ENCODE measurements at regions not wholly inside any gene's neighbourhood (a gene's known extent, or its start where the extent isn't known, plus 50 kb on each side); places are given as distances from the start of the nearest gene placed in this dataset.

DNA sequence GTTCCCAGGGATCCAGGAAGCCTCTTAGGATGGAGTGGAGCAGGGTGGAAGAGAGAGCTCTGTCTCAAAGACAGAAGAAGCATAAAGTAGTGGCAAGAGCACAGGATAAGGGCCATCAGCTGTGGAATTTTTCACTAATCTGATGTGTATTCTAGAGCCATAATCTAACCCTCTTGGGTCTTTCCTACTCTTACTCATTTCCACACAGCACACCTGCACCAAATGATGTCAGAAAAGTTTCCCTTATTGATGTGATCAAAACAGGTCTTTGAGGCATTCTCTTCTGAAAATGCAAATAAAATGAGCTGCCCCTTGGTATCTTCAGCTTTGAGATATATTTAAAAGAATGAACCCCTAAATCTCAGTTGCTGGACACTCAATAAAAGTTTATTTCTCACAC lies 415.1 kb upstream of the CHST9 start:
- Histone ChIP-seq H3K36me3 (no peaks in the 10 kb centered on the region), H3K27ac (replicated peaks in 1 of 4) (no peak overlapping the region), H3K9me3 (peaks cover 0 to 4% (median 0%) of the 10 kb centered on the region in 4 donors), H3K27me3 (no peaks in the 10 kb centered on the region), H3K4me3 (no peak overlapping the region), H3K4me1 (no peaks in the 10 kb centered on the region)
- no peak for TF ChIP-seq POLR2A (IDR thresholded peaks at IDR 0.05; ENCODE audit: low read depth)
- no peak for TF ChIP-seq EP300 (IDR thresholded peaks at IDR 0.05)
- DNase-seq (ENCODE audit: extremely low spot score): no peak
- intact Hi-C loops (cut with DNase I): no loop called here

DNA sequence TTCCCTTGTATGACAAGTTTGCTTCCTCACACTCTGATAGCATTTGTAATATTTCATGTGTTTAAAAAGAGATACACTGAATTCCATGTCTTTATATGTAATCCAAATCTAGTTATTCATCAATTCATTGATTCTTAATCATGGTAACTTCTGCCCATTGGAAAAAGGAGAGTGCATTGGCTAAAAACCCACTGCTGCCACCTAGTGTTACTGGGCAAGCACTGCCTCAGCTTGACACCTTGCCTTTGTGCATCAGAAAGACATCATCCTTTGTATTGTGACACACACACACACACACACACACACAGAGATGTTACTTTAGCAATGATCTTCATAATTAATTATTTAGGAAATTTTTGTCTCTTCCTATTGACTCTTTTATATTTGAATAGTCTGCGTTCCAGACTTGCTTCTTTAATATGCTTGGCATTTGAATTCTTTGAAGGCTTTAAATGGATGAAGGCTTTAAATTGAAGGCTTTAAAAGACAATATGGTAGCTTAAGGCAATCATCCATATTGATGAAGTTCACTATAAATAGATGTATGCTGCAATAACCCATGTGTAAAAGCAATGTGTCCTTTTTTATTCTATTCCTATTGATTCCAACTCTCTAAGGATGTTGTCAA lies 414.2 kb upstream of the CHST9 start:
- intact Hi-C loops (cut with DNase I): loop anchor here (5.0 kb wide), 2 partner anchors 237 to 582 kb away; no protein-coding TSS in a partner anchor

DNA sequence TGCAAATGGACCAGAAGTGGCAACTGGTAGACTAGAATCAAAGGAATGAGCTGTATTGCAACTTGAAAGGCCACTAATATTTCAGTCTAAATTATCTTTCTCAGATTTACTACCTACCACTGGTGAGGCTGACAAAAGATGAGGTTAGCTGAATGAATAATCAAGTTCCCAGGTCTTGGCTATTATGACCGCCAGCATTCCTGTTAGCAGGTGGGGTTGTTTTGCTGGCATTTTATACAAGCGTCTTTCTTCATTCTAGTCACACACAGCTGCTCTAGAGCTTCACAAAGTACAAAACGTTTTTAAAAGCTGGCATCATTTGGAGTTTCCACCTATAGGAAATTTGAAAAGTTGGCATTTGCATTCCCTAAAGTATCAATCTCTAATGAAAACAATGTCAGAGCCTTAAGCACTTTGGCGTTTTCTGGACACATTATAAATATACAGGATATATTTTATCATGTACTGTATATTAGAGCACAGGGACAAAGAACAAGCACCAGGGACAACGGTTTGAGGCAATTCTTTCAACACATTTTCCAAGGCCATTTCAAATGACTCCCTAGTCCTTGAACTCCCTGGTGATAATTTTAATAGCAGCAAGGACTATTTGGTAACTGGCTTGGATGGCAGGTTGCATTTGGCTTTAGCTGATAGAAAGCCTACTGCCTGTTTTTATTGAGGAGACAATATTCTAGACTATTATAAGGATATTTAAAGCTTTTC lies 410.2 kb upstream of the CHST9 start:
- H3K27ac ChIP-seq (replicated peaks in 1 of 4): no peak overlapping the region
- H3K4me1 ChIP-seq: no peaks in the 10 kb centered on the region
- H3K36me3 ChIP-seq: no peaks in the 10 kb centered on the region
- no peak for TF ChIP-seq EP300 (IDR thresholded peaks at IDR 0.05)
- no peak for TF ChIP-seq POLR2A (IDR thresholded peaks at IDR 0.05; ENCODE audit: low read depth)
- TF ChIP-seq, protein P1, sequence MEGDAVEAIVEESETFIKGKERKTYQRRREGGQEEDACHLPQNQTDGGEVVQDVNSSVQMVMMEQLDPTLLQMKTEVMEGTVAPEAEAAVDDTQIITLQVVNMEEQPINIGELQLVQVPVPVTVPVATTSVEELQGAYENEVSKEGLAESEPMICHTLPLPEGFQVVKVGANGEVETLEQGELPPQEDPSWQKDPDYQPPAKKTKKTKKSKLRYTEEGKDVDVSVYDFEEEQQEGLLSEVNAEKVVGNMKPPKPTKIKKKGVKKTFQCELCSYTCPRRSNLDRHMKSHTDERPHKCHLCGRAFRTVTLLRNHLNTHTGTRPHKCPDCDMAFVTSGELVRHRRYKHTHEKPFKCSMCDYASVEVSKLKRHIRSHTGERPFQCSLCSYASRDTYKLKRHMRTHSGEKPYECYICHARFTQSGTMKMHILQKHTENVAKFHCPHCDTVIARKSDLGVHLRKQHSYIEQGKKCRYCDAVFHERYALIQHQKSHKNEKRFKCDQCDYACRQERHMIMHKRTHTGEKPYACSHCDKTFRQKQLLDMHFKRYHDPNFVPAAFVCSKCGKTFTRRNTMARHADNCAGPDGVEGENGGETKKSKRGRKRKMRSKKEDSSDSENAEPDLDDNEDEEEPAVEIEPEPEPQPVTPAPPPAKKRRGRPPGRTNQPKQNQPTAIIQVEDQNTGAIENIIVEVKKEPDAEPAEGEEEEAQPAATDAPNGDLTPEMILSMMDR (IDR thresholded peaks at IDR 0.05): no peak
- no peak for TF ChIP-seq POLR2AphosphoS5 (IDR thresholded peaks at IDR 0.05)
- intact Hi-C loops (cut with DNase I): loop anchor here (5.0 kb wide), 2 partner anchors 233 to 578 kb away; no protein-coding TSS in a partner anchor
- H3K27me3 ChIP-seq: peaks cover 0 to 4% (median 0%) of the 10 kb centered on the region in 4 donors
- H3K4me3 ChIP-seq: no peak overlapping the region
- H3K9me3 ChIP-seq: no peaks in the 10 kb centered on the region
- no peak for DNase-seq (ENCODE audit: extremely low spot score)
- 57% methylated on average over 5 of the region's 5 CpGs for WGBS

More for the DNA sequence above, 414.2 kb upstream of the CHST9 start:
- Histone ChIP-seq H3K9me3 (peaks cover 0 to 4% (median 0%) of the 10 kb centered on the region in 4 donors), H3K4me3 (no peak overlapping the region), H3K27me3 (no peaks in the 10 kb centered on the region), H3K27ac (replicated peaks in 1 of 4) (no peak overlapping the region), H3K4me1 (no peaks in the 10 kb centered on the region), H3K36me3 (no peaks in the 10 kb centered on the region)
- 73% methylated on average over 1 of the region's 1 CpG for WGBS
- no peak for DNase-seq (ENCODE audit: extremely low spot score)
- no peak for TF ChIP-seq POLR2A (IDR thresholded peaks at IDR 0.05; ENCODE audit: low read depth)
- TF ChIP-seq, protein P1 (IDR thresholded peaks at IDR 0.05): peak; percentile 74 to 85 (median 83)

DNA sequence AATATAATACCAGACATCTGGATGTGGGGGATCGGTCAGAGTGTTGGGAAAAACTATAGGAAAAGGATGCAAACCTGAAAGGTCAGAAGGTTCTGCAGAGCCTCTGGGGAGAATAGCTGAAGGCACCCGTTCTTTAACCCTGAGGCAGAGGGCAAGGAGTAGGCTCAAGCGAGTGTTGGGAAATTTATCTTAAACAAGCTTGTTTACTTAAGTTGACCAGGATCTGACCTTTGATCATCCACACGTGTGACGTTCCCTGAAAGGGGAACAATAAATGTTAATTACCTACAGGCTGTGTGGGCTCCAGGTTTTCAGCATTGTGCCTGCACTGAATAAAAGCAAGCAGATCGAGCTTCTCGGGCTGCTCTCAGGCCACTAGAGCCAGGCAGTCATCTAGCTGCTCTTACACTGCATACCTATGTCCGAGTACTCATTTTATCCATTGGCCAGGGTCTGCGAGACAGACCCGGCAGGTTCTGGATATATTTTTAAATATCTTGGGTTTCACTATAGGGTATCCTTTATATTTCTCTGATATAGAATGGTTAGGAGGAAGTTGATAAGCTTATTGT lies 400.6 kb upstream of the CHST9 start:
- Histone ChIP-seq H3K9me3 (peaks cover 0 to 9% (median 3%) of the 10 kb centered on the region in 4 donors), H3K27me3 (no peaks in the 10 kb centered on the region), H3K27ac (replicated peaks in 1 of 4) (no peak overlapping the region), H3K4me1 (no peaks in the 10 kb centered on the region), H3K4me3 (no peak overlapping the region), H3K36me3 (no peaks in the 10 kb centered on the region)
- DNase-seq (ENCODE audit: extremely low spot score): no peak
- TF ChIP-seq POLR2AphosphoS5 (IDR thresholded peaks at IDR 0.05) (no peak), POLR2A (IDR thresholded peaks at IDR 0.05; ENCODE audit: low read depth) (no peak), EP300 (IDR thresholded peaks at IDR 0.05) (no peak)
- TF ChIP-seq, protein P1 (IDR thresholded peaks at IDR 0.05): no peak
- intact Hi-C loops (cut with DNase I): no loop called here
- 59% methylated on average over 10 of the region's 10 CpGs for WGBS

DNA sequence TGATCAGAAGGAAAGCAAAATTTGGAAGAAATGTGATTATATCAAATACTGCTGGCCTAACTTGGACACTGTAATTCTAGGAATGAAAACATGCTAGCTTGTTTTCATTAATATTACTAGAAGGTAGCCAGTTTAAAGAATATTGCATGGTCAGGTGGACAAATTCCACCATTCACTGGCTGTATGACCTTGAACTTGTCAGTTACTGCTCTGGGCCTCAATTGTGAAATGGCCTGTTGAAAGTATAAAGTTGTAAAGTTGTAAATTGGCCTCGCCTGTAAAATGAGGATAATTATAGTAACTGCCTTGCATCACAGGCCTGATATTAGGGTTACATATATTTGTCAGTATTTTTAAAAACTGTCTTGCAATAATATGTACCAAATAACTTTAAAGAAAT lies 398.4 kb upstream of the CHST9 start:
- Histone ChIP-seq H3K9me3 (peaks cover 0 to 9% (median 3%) of the 10 kb centered on the region in 4 donors), H3K4me1 (no peaks in the 10 kb centered on the region), H3K36me3 (no peaks in the 10 kb centered on the region), H3K4me3 (no peak overlapping the region), H3K27me3 (no peaks in the 10 kb centered on the region), H3K27ac (replicated peaks in 1 of 4) (no peak overlapping the region)
- 78% methylated on average over 1 of the region's 1 CpG for WGBS
- no peak for DNase-seq (ENCODE audit: extremely low spot score)
- TF ChIP-seq POLR2AphosphoS5 (IDR thresholded peaks at IDR 0.05) (no peak), EP300 (IDR thresholded peaks at IDR 0.05) (no peak)
- TF ChIP-seq, protein P1 (IDR thresholded peaks at IDR 0.05): no peak
- intact Hi-C loops (cut with DNase I): no loop called here

Measured in esophagus muscularis mucosa (tissue), 4 donors.